ENCODE measurements at regions not wholly inside any gene's neighbourhood (a gene's known extent, or its start where the extent isn't known, plus 50 kb on each side); places are given as distances from the start of the nearest gene placed in this dataset.
"Not testable (repeated sequence)": the region's sequence is repeated elsewhere in the genome, so short reads cannot be mapped to it uniquely, and the experiment has no call there.

- H3K36me3 ChIP-seq (ENCODE audit: control insufficient read depth, insufficient read depth, low read length): no peaks in the 10 kb centered on the region
- H3K27ac ChIP-seq (ENCODE audit: low read depth, low read length): no peak overlapping the region
These were observed 313.0 kb upstream of the PRKD1 start for GRCh38 chr14:30240685-30241084.

GRCh38 chr14:30242744-30243143 lies 315.1 kb upstream of the PRKD1 start:
- Histone ChIP-seq H3K27ac (ENCODE audit: low read depth, low read length) (no peak overlapping the region), H3K4me1 (ENCODE audit: control insufficient read depth, insufficient read depth, low read length) (peaks cover 5% of the 10 kb centered on the region; the same call in 1 of the 2 replicates), H3K36me3 (ENCODE audit: control insufficient read depth, insufficient read depth, low read length) (no peaks in the 10 kb centered on the region), H3K27me3 (ENCODE audit: control insufficient read depth, insufficient read depth, low read length) (no peaks in the 10 kb centered on the region), H3K9ac (ENCODE audit: low read depth, low read length) (no peak overlapping the region), H3K4me3 (ENCODE audit: low read depth, low read length) (no peak overlapping the region), H3K9me3 (ENCODE audit: control insufficient read depth, insufficient read depth, low read length) (no peaks in the 10 kb centered on the region)

More at GRCh38 chr14:30240685-30241084, 313.0 kb upstream of the PRKD1 start:
- Histone ChIP-seq H3K4me1 (ENCODE audit: control insufficient read depth, insufficient read depth, low read length) (peaks cover 5% of the 10 kb centered on the region; the same call in 1 of the 2 replicates), H3K9ac (ENCODE audit: low read depth, low read length) (no peak overlapping the region), H3K9me3 (ENCODE audit: control insufficient read depth, insufficient read depth, low read length) (no peaks in the 10 kb centered on the region), H3K27me3 (ENCODE audit: control insufficient read depth, insufficient read depth, low read length) (no peaks in the 10 kb centered on the region), H3K4me3 (ENCODE audit: low read depth, low read length) (no peak overlapping the region)

- Histone ChIP-seq H3K27me3 (ENCODE audit: control insufficient read depth, insufficient read depth, low read length) (no peaks in the 10 kb centered on the region), H3K9ac (ENCODE audit: low read depth, low read length) (no peak overlapping the region), H3K27ac (ENCODE audit: low read depth, low read length) (no peak overlapping the region), H3K9me3 (ENCODE audit: control insufficient read depth, insufficient read depth, low read length) (no peaks in the 10 kb centered on the region), H3K4me3 (ENCODE audit: low read depth, low read length) (no peak overlapping the region), H3K36me3 (ENCODE audit: control insufficient read depth, insufficient read depth, low read length) (no peaks in the 10 kb centered on the region), H3K4me1 (ENCODE audit: control insufficient read depth, insufficient read depth, low read length) (peaks cover 5% of the 10 kb centered on the region; the same call in 1 of the 2 replicates)
These were observed 315.6 kb upstream of the PRKD1 start for GRCh38 chr14:30243207-30243606.

- peaks cover 5% of the 10 kb centered on the region; the same call in 1 of the 2 replicates for H3K4me1 ChIP-seq (ENCODE audit: control insufficient read depth, insufficient read depth, low read length)
- H3K36me3 ChIP-seq (ENCODE audit: control insufficient read depth, insufficient read depth, low read length): no peaks in the 10 kb centered on the region
- no peak overlapping the region for H3K4me3 ChIP-seq (ENCODE audit: low read depth, low read length)
- H3K9me3 ChIP-seq (ENCODE audit: control insufficient read depth, insufficient read depth, low read length): no peaks in the 10 kb centered on the region
- no peaks in the 10 kb centered on the region for H3K27me3 ChIP-seq (ENCODE audit: control insufficient read depth, insufficient read depth, low read length)
- no peak overlapping the region for H3K9ac ChIP-seq (ENCODE audit: low read depth, low read length)
- H3K27ac ChIP-seq (ENCODE audit: low read depth, low read length): no peak overlapping the region
These were observed 315.2 kb upstream of the G2E3 start for GRCh38 chr14:30243805-30244204.

GRCh38 chr14:30244348-30244747 lies 314.6 kb upstream of the G2E3 start:
- not testable (repeated sequence) for H3K27ac ChIP-seq (ENCODE audit: low read depth, low read length); H3K4me3 ChIP-seq (ENCODE audit: low read depth, low read length); H3K4me1 ChIP-seq (ENCODE audit: control insufficient read depth, insufficient read depth, low read length); H3K36me3 ChIP-seq (ENCODE audit: control insufficient read depth, insufficient read depth, low read length); H3K9me3 ChIP-seq (ENCODE audit: control insufficient read depth, insufficient read depth, low read length); H3K27me3 ChIP-seq (ENCODE audit: control insufficient read depth, insufficient read depth, low read length); H3K9ac ChIP-seq (ENCODE audit: low read depth, low read length)

- no peak overlapping the region for H3K4me3 ChIP-seq (ENCODE audit: low read depth, low read length)
- no peak overlapping the region for H3K9ac ChIP-seq (ENCODE audit: low read depth, low read length)
- no peaks in the 10 kb centered on the region for H3K9me3 ChIP-seq (ENCODE audit: control insufficient read depth, insufficient read depth, low read length)
- H3K27ac ChIP-seq (ENCODE audit: low read depth, low read length): no peak overlapping the region
- no peaks in the 10 kb centered on the region for H3K27me3 ChIP-seq (ENCODE audit: control insufficient read depth, insufficient read depth, low read length)
- no peaks in the 10 kb centered on the region for H3K36me3 ChIP-seq (ENCODE audit: control insufficient read depth, insufficient read depth, low read length)
- H3K4me1 ChIP-seq (ENCODE audit: control insufficient read depth, insufficient read depth, low read length): peaks cover 19% of the 10 kb centered on the region
These were observed 307.9 kb upstream of the G2E3 start for GRCh38 chr14:30251017-30251416.

- H3K4me1 ChIP-seq (ENCODE audit: control insufficient read depth, insufficient read depth, low read length): peaks cover 19% of the 10 kb centered on the region
- H3K4me3 ChIP-seq (ENCODE audit: low read depth, low read length): no peak overlapping the region
- H3K27me3 ChIP-seq (ENCODE audit: control insufficient read depth, insufficient read depth, low read length): no peaks in the 10 kb centered on the region
- no peaks in the 10 kb centered on the region for H3K9me3 ChIP-seq (ENCODE audit: control insufficient read depth, insufficient read depth, low read length)
- no peak overlapping the region for H3K9ac ChIP-seq (ENCODE audit: low read depth, low read length)
- H3K36me3 ChIP-seq (ENCODE audit: control insufficient read depth, insufficient read depth, low read length): no peaks in the 10 kb centered on the region
- H3K27ac ChIP-seq (ENCODE audit: low read depth, low read length): no peak overlapping the region
These were observed 307.3 kb upstream of the G2E3 start for GRCh38 chr14:30251557-30252100.

GRCh38 chr14:30252151-30252550 lies 306.8 kb upstream of the G2E3 start:
- no peak overlapping the region for H3K4me3 ChIP-seq (ENCODE audit: low read depth, low read length)
- no peaks in the 10 kb centered on the region for H3K36me3 ChIP-seq (ENCODE audit: control insufficient read depth, insufficient read depth, low read length)
- no peak overlapping the region for H3K27ac ChIP-seq (ENCODE audit: low read depth, low read length)
- no peak overlapping the region for H3K9ac ChIP-seq (ENCODE audit: low read depth, low read length)
- H3K4me1 ChIP-seq (ENCODE audit: control insufficient read depth, insufficient read depth, low read length): peaks cover 19% of the 10 kb centered on the region
- no peaks in the 10 kb centered on the region for H3K9me3 ChIP-seq (ENCODE audit: control insufficient read depth, insufficient read depth, low read length)
- no peaks in the 10 kb centered on the region for H3K27me3 ChIP-seq (ENCODE audit: control insufficient read depth, insufficient read depth, low read length)

- no peaks in the 10 kb centered on the region for H3K36me3 ChIP-seq (ENCODE audit: control insufficient read depth, insufficient read depth, low read length)
These were observed 305.9 kb upstream of the G2E3 start for GRCh38 chr14:30252783-30253674.

GRCh38 chr14:30256627-30257026 lies 302.3 kb upstream of the G2E3 start:
- no peaks in the 10 kb centered on the region for H3K36me3 ChIP-seq (ENCODE audit: control insufficient read depth, insufficient read depth, low read length)
- no peak overlapping the region for H3K27ac ChIP-seq (ENCODE audit: low read depth, low read length)
- H3K27me3 ChIP-seq (ENCODE audit: control insufficient read depth, insufficient read depth, low read length): no peaks in the 10 kb centered on the region
- H3K9ac ChIP-seq (ENCODE audit: low read depth, low read length): no peak overlapping the region
- H3K9me3 ChIP-seq (ENCODE audit: control insufficient read depth, insufficient read depth, low read length): no peaks in the 10 kb centered on the region
- peaks cover 33% of the 10 kb centered on the region for H3K4me1 ChIP-seq (ENCODE audit: control insufficient read depth, insufficient read depth, low read length)
- H3K4me3 ChIP-seq (ENCODE audit: low read depth, low read length): no peak overlapping the region

More at GRCh38 chr14:30252783-30253674, 305.9 kb upstream of the G2E3 start:
- Histone ChIP-seq H3K27me3 (ENCODE audit: control insufficient read depth, insufficient read depth, low read length) (no peaks in the 10 kb centered on the region), H3K4me3 (ENCODE audit: low read depth, low read length) (no peak overlapping the region; the same call in 1 of the 2 replicates), H3K9me3 (ENCODE audit: control insufficient read depth, insufficient read depth, low read length) (no peaks in the 10 kb centered on the region), H3K9ac (ENCODE audit: low read depth, low read length) (no peak overlapping the region), H3K27ac (ENCODE audit: low read depth, low read length) (no peak overlapping the region), H3K4me1 (ENCODE audit: control insufficient read depth, insufficient read depth, low read length) (peaks cover 19% of the 10 kb centered on the region)

GRCh38 chr14:30257946-30258661 lies 300.9 kb upstream of the G2E3 start:
- Histone ChIP-seq H3K27me3 (ENCODE audit: control insufficient read depth, insufficient read depth, low read length) (no peaks in the 10 kb centered on the region), H3K9me3 (ENCODE audit: control insufficient read depth, insufficient read depth, low read length) (no peaks in the 10 kb centered on the region), H3K36me3 (ENCODE audit: control insufficient read depth, insufficient read depth, low read length) (no peaks in the 10 kb centered on the region), H3K27ac (ENCODE audit: low read depth, low read length) (no peak overlapping the region), H3K4me1 (ENCODE audit: control insufficient read depth, insufficient read depth, low read length) (peaks cover 22% of the 10 kb centered on the region), H3K9ac (ENCODE audit: low read depth, low read length) (no peak overlapping the region), H3K4me3 (ENCODE audit: low read depth, low read length) (no peak overlapping the region)
